ENCODE measurements at regions not wholly inside any gene's neighbourhood (a gene's known extent, or its start where the extent isn't known, plus 50 kb on each side); places are given as distances from the start of the nearest gene placed in this dataset.
A peak's percentile ranks its signal among the peaks of the same experiment; 100 is the strongest.

DNA sequence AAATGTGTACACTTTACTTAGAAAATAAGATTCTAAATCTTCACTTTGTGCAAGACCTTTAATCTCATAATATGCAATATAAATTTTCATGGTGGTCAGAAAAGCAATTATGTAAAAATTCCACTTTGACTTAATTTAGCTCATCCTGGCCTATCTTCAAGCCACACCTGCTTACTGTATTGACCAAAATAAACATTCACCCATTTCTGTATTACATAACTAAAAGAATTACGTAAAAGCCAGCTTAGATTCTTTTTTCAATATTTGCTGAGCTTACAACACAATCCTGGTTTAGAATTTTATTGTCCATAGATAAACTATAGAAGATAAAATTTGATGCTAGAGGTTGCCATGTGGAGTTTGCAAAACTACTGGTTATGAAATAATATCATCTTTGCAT lies 172.9 kb upstream of the GRM3 start:
- Histone ChIP-seq H4K20me1 (ENCODE audit: insufficient read depth) (no peaks in the 10 kb centered on the region), H3K4me2 (ENCODE audit: low read length) (no peak overlapping the region), H3K27me3 (ENCODE audit: insufficient read depth, low read depth, low read length) (no peaks in the 10 kb centered on the region), H3K4me3 (ENCODE audit: low read length) (no peak overlapping the region), H3F3A (ENCODE audit: insufficient read depth, low read length, poor library complexity, severe bottlenecking) (no peaks in the 10 kb centered on the region), H3K36me3 (ENCODE audit: insufficient read depth, low read length) (no peaks in the 10 kb centered on the region), H3K27ac (ENCODE audit: low read length) (no peak overlapping the region), H3K79me2 (replicated peaks; ENCODE audit: insufficient read depth, low read length) (no peaks in the 10 kb centered on the region), H2AFZ (ENCODE audit: low read depth, low read length) (no peak overlapping the region), H3K9ac (ENCODE audit: low read length) (no peak overlapping the region), H3K9me2 (ENCODE audit: insufficient read depth, low read length) (no peaks in the 10 kb centered on the region), H3K9me3 (ENCODE audit: low read length) (no peaks in the 10 kb centered on the region)
- TF ChIP-seq, protein P1, sequence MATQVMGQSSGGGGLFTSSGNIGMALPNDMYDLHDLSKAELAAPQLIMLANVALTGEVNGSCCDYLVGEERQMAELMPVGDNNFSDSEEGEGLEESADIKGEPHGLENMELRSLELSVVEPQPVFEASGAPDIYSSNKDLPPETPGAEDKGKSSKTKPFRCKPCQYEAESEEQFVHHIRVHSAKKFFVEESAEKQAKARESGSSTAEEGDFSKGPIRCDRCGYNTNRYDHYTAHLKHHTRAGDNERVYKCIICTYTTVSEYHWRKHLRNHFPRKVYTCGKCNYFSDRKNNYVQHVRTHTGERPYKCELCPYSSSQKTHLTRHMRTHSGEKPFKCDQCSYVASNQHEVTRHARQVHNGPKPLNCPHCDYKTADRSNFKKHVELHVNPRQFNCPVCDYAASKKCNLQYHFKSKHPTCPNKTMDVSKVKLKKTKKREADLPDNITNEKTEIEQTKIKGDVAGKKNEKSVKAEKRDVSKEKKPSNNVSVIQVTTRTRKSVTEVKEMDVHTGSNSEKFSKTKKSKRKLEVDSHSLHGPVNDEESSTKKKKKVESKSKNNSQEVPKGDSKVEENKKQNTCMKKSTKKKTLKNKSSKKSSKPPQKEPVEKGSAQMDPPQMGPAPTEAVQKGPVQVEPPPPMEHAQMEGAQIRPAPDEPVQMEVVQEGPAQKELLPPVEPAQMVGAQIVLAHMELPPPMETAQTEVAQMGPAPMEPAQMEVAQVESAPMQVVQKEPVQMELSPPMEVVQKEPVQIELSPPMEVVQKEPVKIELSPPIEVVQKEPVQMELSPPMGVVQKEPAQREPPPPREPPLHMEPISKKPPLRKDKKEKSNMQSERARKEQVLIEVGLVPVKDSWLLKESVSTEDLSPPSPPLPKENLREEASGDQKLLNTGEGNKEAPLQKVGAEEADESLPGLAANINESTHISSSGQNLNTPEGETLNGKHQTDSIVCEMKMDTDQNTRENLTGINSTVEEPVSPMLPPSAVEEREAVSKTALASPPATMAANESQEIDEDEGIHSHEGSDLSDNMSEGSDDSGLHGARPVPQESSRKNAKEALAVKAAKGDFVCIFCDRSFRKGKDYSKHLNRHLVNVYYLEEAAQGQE (IDR thresholded peaks at IDR 0.05; ENCODE audit: borderline replicate concordance): no peak
- no peak for TF ChIP-seq EZH2 (IDR thresholded peaks at IDR 0.05; ENCODE audit: borderline replicate concordance, insufficient read depth, low read length, poor library complexity, severe bottlenecking)
- TF ChIP-seq MXI1 (conservative IDR thresholded peaks at IDR 0.05; ENCODE audit: poor library complexity, severe bottlenecking): no peak
- no peak for TF ChIP-seq POLR2AphosphoS5 (IDR thresholded peaks at IDR 0.05)
- no peak for TF ChIP-seq SMC3 (conservative IDR thresholded peaks at IDR 0.05; ENCODE audit: poor library complexity)
- no peak for TF ChIP-seq EP300 (conservative IDR thresholded peaks at IDR 0.05; ENCODE audit: poor library complexity, severe bottlenecking)
- no peak for TF ChIP-seq TAF1 (IDR thresholded peaks at IDR 0.05; ENCODE audit: low read depth)
- no peak for TF ChIP-seq RAD21 (conservative IDR thresholded peaks at IDR 0.05)
- TF ChIP-seq, protein P2, sequence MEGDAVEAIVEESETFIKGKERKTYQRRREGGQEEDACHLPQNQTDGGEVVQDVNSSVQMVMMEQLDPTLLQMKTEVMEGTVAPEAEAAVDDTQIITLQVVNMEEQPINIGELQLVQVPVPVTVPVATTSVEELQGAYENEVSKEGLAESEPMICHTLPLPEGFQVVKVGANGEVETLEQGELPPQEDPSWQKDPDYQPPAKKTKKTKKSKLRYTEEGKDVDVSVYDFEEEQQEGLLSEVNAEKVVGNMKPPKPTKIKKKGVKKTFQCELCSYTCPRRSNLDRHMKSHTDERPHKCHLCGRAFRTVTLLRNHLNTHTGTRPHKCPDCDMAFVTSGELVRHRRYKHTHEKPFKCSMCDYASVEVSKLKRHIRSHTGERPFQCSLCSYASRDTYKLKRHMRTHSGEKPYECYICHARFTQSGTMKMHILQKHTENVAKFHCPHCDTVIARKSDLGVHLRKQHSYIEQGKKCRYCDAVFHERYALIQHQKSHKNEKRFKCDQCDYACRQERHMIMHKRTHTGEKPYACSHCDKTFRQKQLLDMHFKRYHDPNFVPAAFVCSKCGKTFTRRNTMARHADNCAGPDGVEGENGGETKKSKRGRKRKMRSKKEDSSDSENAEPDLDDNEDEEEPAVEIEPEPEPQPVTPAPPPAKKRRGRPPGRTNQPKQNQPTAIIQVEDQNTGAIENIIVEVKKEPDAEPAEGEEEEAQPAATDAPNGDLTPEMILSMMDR (IDR thresholded peaks at IDR 0.05; ENCODE audit: poor library complexity, severe bottlenecking): no peak

DNA sequence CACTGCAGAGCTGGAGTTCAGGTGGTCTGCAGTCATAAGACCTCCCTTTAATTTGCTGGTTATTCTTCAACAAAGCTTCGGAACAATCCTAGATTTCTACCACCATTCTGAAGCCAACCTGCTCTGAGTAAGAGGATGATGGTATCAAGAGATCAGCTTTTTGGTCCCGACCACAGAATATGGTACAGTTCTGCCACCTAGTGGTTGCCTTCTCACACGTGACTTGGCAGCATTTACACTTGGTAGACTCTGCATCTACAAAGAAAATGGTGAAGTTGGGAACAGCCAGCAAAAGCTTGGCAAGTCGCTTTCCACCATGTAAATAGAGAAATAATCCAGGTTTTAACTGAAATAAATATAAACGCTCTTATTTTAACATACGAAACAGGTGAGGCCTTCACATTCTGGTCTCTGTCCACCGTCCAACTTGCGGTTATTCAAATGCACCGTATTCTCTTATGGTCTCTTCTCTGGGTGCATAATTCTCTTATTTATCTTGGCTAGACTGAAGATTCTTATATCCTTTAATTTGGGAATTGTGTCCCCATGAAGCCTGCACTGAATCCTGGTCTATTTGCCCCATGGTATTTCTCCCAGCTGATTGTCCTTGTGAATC lies 173.9 kb upstream of the GRM3 start:
- Histone ChIP-seq H3K9ac (ENCODE audit: low read length) (no peak overlapping the region), H3K9me3 (ENCODE audit: low read length) (no peaks in the 10 kb centered on the region), H3K27me3 (ENCODE audit: insufficient read depth, low read depth, low read length) (no peaks in the 10 kb centered on the region), H3F3A (ENCODE audit: insufficient read depth, low read length, poor library complexity, severe bottlenecking) (no peaks in the 10 kb centered on the region), H3K79me2 (replicated peaks; ENCODE audit: insufficient read depth, low read length) (no peaks in the 10 kb centered on the region), H3K9me2 (ENCODE audit: insufficient read depth, low read length) (no peaks in the 10 kb centered on the region), H3K27ac (ENCODE audit: low read length) (no peak overlapping the region), H4K20me1 (ENCODE audit: insufficient read depth) (no peaks in the 10 kb centered on the region), H3K4me2 (ENCODE audit: low read length) (no peak overlapping the region), H2AFZ (ENCODE audit: low read depth, low read length) (no peak overlapping the region), H3K4me3 (ENCODE audit: low read length) (no peak overlapping the region), H3K36me3 (ENCODE audit: insufficient read depth, low read length) (no peaks in the 10 kb centered on the region)
- peak; percentile 93 for TF ChIP-seq SMC3 (conservative IDR thresholded peaks at IDR 0.05; ENCODE audit: poor library complexity)
- no peak for TF ChIP-seq POLR2AphosphoS5 (IDR thresholded peaks at IDR 0.05)
- TF ChIP-seq EP300 (conservative IDR thresholded peaks at IDR 0.05; ENCODE audit: poor library complexity, severe bottlenecking): no peak
- TF ChIP-seq, protein P2 (IDR thresholded peaks at IDR 0.05; ENCODE audit: poor library complexity, severe bottlenecking): peak; percentile 88
- TF ChIP-seq RAD21 (conservative IDR thresholded peaks at IDR 0.05): peak; percentile 93
